SK-N-SH (cell line): ENCODE measurements at regions not wholly inside any gene's neighbourhood (a gene's known extent, or its start where the extent isn't known, plus 50 kb on each side); places are given as distances from the start of the nearest gene placed in this dataset.

Experiments
- CTCF ChIA-PET: fragments of 300-600, 350-600 bp; formaldehyde crosslinking; extraction: SDS; loops from one replicate; lab custom pipeline; 2021; lab: Yijun Ruan, JAX
- POLR2A ChIA-PET: fragments of 350-600 bp; sonication (Branson Sonifier 250); formaldehyde crosslinking; extraction: SDS; loops from one replicate; lab custom pipeline; 2020; ENCODE audit warnings: antibody characterized with exemption, inconsistent platforms; lab: Yijun Ruan, JAX
- DNase-seq: peaks from one replicate; pipeline ENCODE4 v3.0.0; 2012
- H2AFZ ChIP-seq: fragments of 200-600 bp; sonication (generic); 2 replicates; pipeline ENCODE4 v1.8.1; 2016; ENCODE audit warnings: antibody characterized with exemption, mild to moderate bottlenecking, low read depth
- H3F3A ChIP-seq: fragments of 200-600 bp; sonication (generic); replicated peaks from 2 replicates; pipeline ENCODE3; 2016; ENCODE audit warnings: antibody characterized with exemption, mild to moderate bottlenecking; ENCODE audit not compliant: insufficient read depth
- H3K27ac ChIP-seq, 2 experiments: fragments of 200-500 bp in 1 of 2; fragments of 200-600 bp in 1 of 2; sonication (Bioruptor generic) in 1 of 2; sonication (generic), shearing (Covaris generic) in 1 of 2; 2 replicates each; pipeline versions ENCODE4 v1.5.1 to v1.6.1; 2014 to 2016; ENCODE audit warnings: low read depth in 2 of 2, inconsistent platforms in 1 of 2, low read length in 1 of 2, mild to moderate bottlenecking in 1 of 2, mixed read lengths in 1 of 2
- H3K27me3 ChIP-seq: fragments of 200-600 bp; sonication (generic), shearing (Covaris generic); 2 replicates; pipeline ENCODE4 v1.6.1; 2016; ENCODE audit warnings: mixed run types; ENCODE audit not compliant: insufficient read depth
- H3K36me3 ChIP-seq, 2 experiments: fragments of 200-500 bp in 1 of 2; fragments of 200-600 bp in 1 of 2; sonication (Bioruptor generic) in 1 of 2; sonication (generic) in 1 of 2; replicated peaks in 1 of 2; 2 replicates each; pipeline versions ENCODE3 to v1.5.1; 2014 to 2016; ENCODE audit warnings: low read length in 1 of 2, mild to moderate bottlenecking in 1 of 2; ENCODE audit not compliant: insufficient read depth in 2 of 2, control insufficient read depth in 1 of 2
- H3K4me1 ChIP-seq, 2 experiments: fragments of 200-500 bp in 1 of 2; fragments of 200-600 bp in 1 of 2; sonication (Bioruptor generic) in 1 of 2; sonication (generic), shearing (Covaris generic) in 1 of 2; 2 replicates each; pipeline versions ENCODE4 v1.5.1 to v1.6.1; 2014 to 2016; ENCODE audit warnings: low read depth in 1 of 2, low read length in 1 of 2, mixed run types in 1 of 2; ENCODE audit not compliant: insufficient read depth in 2 of 2, control insufficient read depth in 1 of 2
- H3K4me2 ChIP-seq: fragments of 200-600 bp; sonication (generic), shearing (Covaris generic); 2 replicates; pipeline ENCODE4 v1.6.1; 2017; ENCODE audit warnings: mixed run types
- H3K4me3 ChIP-seq, 2 experiments: fragments of 200-500 bp in 1 of 2; fragments of 200-600 bp in 1 of 2; sonication (Bioruptor generic) in 1 of 2; sonication (generic), shearing (Covaris generic) in 1 of 2; 2 replicates each; pipeline versions ENCODE4 v1.5.1 to v1.8.1; 2014 to 2016; ENCODE audit warnings: low read depth in 2 of 2, inconsistent platforms in 1 of 2, low read length in 1 of 2, mild to moderate bottlenecking in 1 of 2, mixed read lengths in 1 of 2, moderate library complexity in 1 of 2
- H3K79me2 ChIP-seq: fragments of 200-600 bp; sonication (generic); 2 replicates; pipeline ENCODE4 v1.8.1; 2017; ENCODE audit warnings: mild to moderate bottlenecking; ENCODE audit not compliant: insufficient read depth
- H3K9ac ChIP-seq: fragments of 200-600 bp; sonication (generic); 2 replicates; pipeline ENCODE4 v1.6.1; 2017; ENCODE audit warnings: mixed run types
- H3K9me2 ChIP-seq: fragments of 200-600 bp; sonication (generic); 2 replicates; pipeline ENCODE4 v1.6.1; 2017; ENCODE audit warnings: mixed run types
- H3K9me3 ChIP-seq: fragments of 200-600 bp; sonication (generic); 2 replicates; pipeline ENCODE4 v1.6.1; 2017; ENCODE audit warnings: mixed run types, mild to moderate bottlenecking, moderate library complexity
- H4K20me1 ChIP-seq: fragments of 200-600 bp; sonication (generic); 2 replicates; pipeline ENCODE4 v1.6.1; 2017; ENCODE audit warnings: mild to moderate bottlenecking, mixed run types; ENCODE audit not compliant: insufficient read depth
- CTCF ChIP-seq: fragments of 200-600 bp; sonication (generic); IDR thresholded peaks from 2 replicates; pipeline ENCODE4 v1.6.1; 2017; ENCODE audit warnings: antibody characterized with exemption, mild to moderate bottlenecking, moderate library complexity
- EZH2phosphoT487 ChIP-seq: fragments of 200-600 bp; sonication (generic); IDR thresholded peaks from 2 replicates; pipeline ENCODE4 v1.6.1; 2017; ENCODE audit warnings: low read depth, mixed run types, mild to moderate bottlenecking, antibody characterized with exemption, moderate library complexity, borderline replicate concordance
- MEF2A ChIP-seq: IDR thresholded peaks from 2 replicates; pipeline ENCODE4 v1.4.0; 2012; ENCODE audit warnings: low read depth, borderline replicate concordance
- MXI1 ChIP-seq: IDR thresholded peaks from 2 replicates; pipeline ENCODE4 v1.6.1; 2012; ENCODE audit warnings: mild to moderate bottlenecking, low read depth, low read length, improper control_type of control experiment
- NFIC ChIP-seq: IDR thresholded peaks from 2 replicates; pipeline ENCODE4 v1.4.0; 2012; ENCODE audit warnings: borderline replicate concordance
- RAD21 ChIP-seq: IDR thresholded peaks from 2 replicates; pipeline ENCODE4 v1.6.1; 2012; ENCODE audit warnings: mild to moderate bottlenecking, low read length
- RCOR1 ChIP-seq: fragments of 150-350 bp; IDR thresholded peaks from 2 replicates; pipeline ENCODE4 v1.6.1; 2017; ENCODE audit warnings: antibody characterized with exemption, low read length
- SMC3 ChIP-seq: IDR thresholded peaks from 2 replicates; pipeline ENCODE4 v1.6.1; 2012; ENCODE audit warnings: low read depth, low read length, improper control_type of control experiment
- TAF1 ChIP-seq: IDR thresholded peaks from 2 replicates; pipeline ENCODE4 v1.6.1; 2012; ENCODE audit warnings: low read depth, mild to moderate bottlenecking, low read length, moderate library complexity, borderline replicate concordance
- TCF12 ChIP-seq: IDR thresholded peaks from 2 replicates; pipeline ENCODE4 v1.4.0; 2012
- WGBS: methylation state at CpG from one replicate; pipeline ENCODE4 v1.1.6; 2017; ENCODE audit warnings: low lambda C conversion rate; 5-methylcytosine and 5-hydroxymethylcytosine counted together

GRCh38 chr15:46331546-46331945, 696.7 kb downstream of the SQOR start:
- POLR2A ChIA-PET = no interaction called here

GRCh38 chr15:46343196-46343935, 708.5 kb downstream of the SQOR start:
- H3K4me3 ChIP-seq = no peak overlapping the region
- no peaks in the 10 kb centered on the region for H3F3A ChIP-seq
- H3K36me3 ChIP-seq = no peaks in the 10 kb centered on the region
- POLR2A ChIA-PET = no interaction called here
- H3K9me2 ChIP-seq = no peaks in the 10 kb centered on the region
- no peak overlapping the region for H3K27ac ChIP-seq
- H3K4me1 ChIP-seq = no peaks in the 10 kb centered on the region
- H3K9me3 ChIP-seq = no peaks in the 10 kb centered on the region
- no peak for TF ChIP-seq EZH2phosphoT487
- H3K4me2 ChIP-seq = no peak overlapping the region
- H3K9ac ChIP-seq = no peak overlapping the region
- no peak for DNase-seq
- H2AFZ ChIP-seq = no peak overlapping the region
- no peaks in the 10 kb centered on the region for H3K79me2 ChIP-seq
- WGBS = 52% methylated on average over 7 of the region's 7 CpGs
- H3K27me3 ChIP-seq = no peaks in the 10 kb centered on the region
- no peaks in the 10 kb centered on the region for H4K20me1 ChIP-seq
- CTCF ChIA-PET = interaction anchor here (0.9 to 1.5 kb wide), 2 partner anchors 17 to 251 kb away, joined by 3 to 5 read pairs; no protein-coding TSS in a partner anchor

More at GRCh38 chr15:46331546-46331945, 696.7 kb downstream of the SQOR start:
- CTCF ChIA-PET = interaction anchor here (0.6 to 1.0 kb wide), 2 partner anchors 9 to 114 kb away, joined by 3 read pairs; no protein-coding TSS in a partner anchor
- TF ChIP-seq TAF1 = no peak
- no peak for TF ChIP-seq RCOR1
- TF ChIP-seq NFIC = no peak
- TF ChIP-seq RAD21 = no peak
- no peak for TF ChIP-seq MEF2A
- TF ChIP-seq CTCF = no peak
- no peak for TF ChIP-seq SMC3
- TF ChIP-seq MXI1 = no peak
- no peak for TF ChIP-seq TCF12
- Histone ChIP-seq H3K9me3 (no peaks in the 10 kb centered on the region), H4K20me1 (no peaks in the 10 kb centered on the region), H3K4me3 (no peak overlapping the region), H3K4me2 (no peak overlapping the region), H2AFZ (no peak overlapping the region), H3K9me2 (no peaks in the 10 kb centered on the region), H3K79me2 (no peaks in the 10 kb centered on the region), H3K9ac (no peak overlapping the region), H3K36me3 (no peaks in the 10 kb centered on the region), H3K27ac (no peak overlapping the region), H3F3A (no peaks in the 10 kb centered on the region), H3K4me1 (no peaks in the 10 kb centered on the region), H3K27me3 (no peaks in the 10 kb centered on the region)
- DNase-seq = no peak
